IMR-90 (cell line): ENCODE measurements at regions not wholly inside any gene's neighbourhood (a gene's known extent, or its start where the extent isn't known, plus 50 kb on each side); places are given as distances from the start of the nearest gene placed in this dataset.

ENCODE experiments used
- ATAC-seq: fragments of 200-7000 bp; cut with Tn5 transposase; 2 replicates; pipeline ENCODE4 v1.9.1; 2020; ENCODE audit warnings: low read depth, mild to moderate bottlenecking, moderate library complexity
- BruUV-seq: library from RNA; stranded (reverse); fragments of 400-500 nt; replicated peaks from 2 replicates; lab custom pipeline; 2021; lab: Mats Ljungman, UMichigan
- CTCF ChIA-PET: fragments of 300-600 bp; formaldehyde crosslinking; extraction: SDS; loops from one replicate; lab custom pipeline; 2021; ENCODE audit warnings: antibody characterized with exemption; lab: Yijun Ruan, JAX
- POLR2A ChIA-PET: fragments of 300-600 bp; sonication (Branson Sonifier 250); formaldehyde crosslinking; loops from one replicate; lab custom pipeline; 2022; ENCODE audit warnings: antibody characterized with exemption; ENCODE audit not compliant: unreplicated experiment; lab: Charles Lee
- DNase-seq: peaks from one replicate; pipeline ENCODE4 v3.0.0; 2013
- H2AFZ ChIP-seq: replicated peaks from 2 replicates; pipeline ENCODE3; 2013; ENCODE audit warnings: low read length, mild to moderate bottlenecking; ENCODE audit not compliant: poor library complexity
- H2AK5ac ChIP-seq: 2 replicates; pipeline ENCODE4 v1.6.1; 2013; ENCODE audit warnings: low read depth, low read length, inconsistent platforms
- H2AK9ac ChIP-seq: replicated peaks from 2 replicates; pipeline ENCODE3; 2013; ENCODE audit warnings: mild to moderate bottlenecking, low read depth, low read length, moderate library complexity; ENCODE audit not compliant: poor library complexity
- H2BK120ac ChIP-seq: 2 replicates; pipeline ENCODE4 v1.6.1; 2013; ENCODE audit warnings: low read depth, low read length, inconsistent platforms
- H2BK15ac ChIP-seq: 3 replicates; pipeline ENCODE4 v1.6.1; 2013; ENCODE audit warnings: low read depth, low read length, inconsistent platforms
- H2BK20ac ChIP-seq: 2 replicates; pipeline ENCODE4 v1.6.1; 2013; ENCODE audit warnings: low read depth, mild to moderate bottlenecking, inconsistent platforms, low read length, moderate library complexity
- H2BK5ac ChIP-seq: 2 replicates; pipeline ENCODE4 v1.6.1; 2013; ENCODE audit warnings: mild to moderate bottlenecking, low read depth, low read length, inconsistent platforms; ENCODE audit not compliant: poor library complexity, severe bottlenecking
- H3K14ac ChIP-seq: replicated peaks from 2 replicates; pipeline ENCODE4 v1.6.1; 2013; ENCODE audit warnings: low read depth, low read length, inconsistent platforms
- H3K18ac ChIP-seq: 2 replicates; pipeline ENCODE4 v1.6.1; 2013; ENCODE audit warnings: low read depth, low read length, control low read depth
- H3K23ac ChIP-seq: 2 replicates; pipeline ENCODE4 v1.6.1; 2013; ENCODE audit warnings: low read depth, low read length, inconsistent platforms
- H3K27ac ChIP-seq: 2 replicates; pipeline ENCODE4 v1.5.1; 2013; ENCODE audit warnings: mild to moderate bottlenecking, control low read depth, low read length; ENCODE audit not compliant: insufficient read depth
- H3K27me3 ChIP-seq: 2 replicates; pipeline ENCODE4 v1.6.1; 2013; ENCODE audit warnings: low read length; ENCODE audit not compliant: control insufficient read depth, insufficient read depth
- H3K36me3 ChIP-seq: 2 replicates; pipeline ENCODE4 v1.6.1; 2013; ENCODE audit warnings: low read length, mixed read lengths; ENCODE audit not compliant: control insufficient read depth, insufficient read depth
- H3K4ac ChIP-seq: 2 replicates; pipeline ENCODE4 v1.6.1; 2013; ENCODE audit warnings: low read depth, low read length, inconsistent platforms
- H3K4me1 ChIP-seq: 2 replicates; pipeline ENCODE4 v1.6.1; 2013; ENCODE audit warnings: low read length, mixed read lengths; ENCODE audit not compliant: control insufficient read depth, insufficient read depth
- H3K4me2 ChIP-seq: 2 replicates; pipeline ENCODE4 v1.6.1; 2013; ENCODE audit warnings: low read depth, mild to moderate bottlenecking, control low read depth, low read length, moderate library complexity
- H3K4me3 ChIP-seq: 2 replicates; pipeline ENCODE4 v1.5.1; 2013; ENCODE audit warnings: low read depth, mild to moderate bottlenecking, control low read depth, low read length, moderate library complexity; ENCODE audit not compliant: insufficient read depth
- H3K56ac ChIP-seq: 2 replicates; pipeline ENCODE4 v1.6.1; 2013; ENCODE audit warnings: low read length, inconsistent platforms; ENCODE audit not compliant: insufficient read depth; ENCODE audit errors: extremely low read depth
- H3K79me1 ChIP-seq, 2 experiments: 2 replicates each; pipeline ENCODE4 v1.6.1; 2013; ENCODE audit warnings: low read length in 2 of 2, inconsistent platforms in 1 of 2, low read depth in 1 of 2
- H3K9ac ChIP-seq: 2 replicates; pipeline ENCODE4 v1.6.1; 2013; ENCODE audit warnings: low read depth, low read length, control low read depth
- H3K9me1 ChIP-seq: 2 replicates; pipeline ENCODE4 v1.6.1; 2013; ENCODE audit warnings: low read length, inconsistent platforms; ENCODE audit not compliant: insufficient read depth
- H3K9me3 ChIP-seq: 2 replicates; pipeline ENCODE4 v1.6.1; 2013; ENCODE audit warnings: low read length; ENCODE audit not compliant: control insufficient read depth, insufficient read depth
- H4K20me1 ChIP-seq: 2 replicates; pipeline ENCODE4 v1.6.1; 2013; ENCODE audit warnings: low read length, inconsistent platforms; ENCODE audit not compliant: insufficient read depth
- H4K5ac ChIP-seq: 2 replicates; pipeline ENCODE4 v1.6.1; 2013; ENCODE audit warnings: mild to moderate bottlenecking, low read depth, low read length, control low read depth
- H4K8ac ChIP-seq, 2 experiments: 2 replicates each; pipeline ENCODE4 v1.6.1; 2013; ENCODE audit warnings: low read depth in 2 of 2, low read length in 2 of 2, control low read depth in 1 of 2, inconsistent platforms in 1 of 2
- H4K91ac ChIP-seq: 2 replicates; pipeline ENCODE4 v1.6.1; 2013; ENCODE audit warnings: low read depth, low read length, inconsistent platforms; ENCODE audit not compliant: insufficient read depth
- BHLHE40 ChIP-seq: fragments of 150-350 bp; IDR thresholded peaks from 2 replicates; pipeline ENCODE4 v1.6.1; 2016; ENCODE audit warnings: mild to moderate bottlenecking, low read depth, low read length
- CEBPB ChIP-seq: IDR thresholded peaks from 2 replicates; pipeline ENCODE4 v1.6.1; 2012; ENCODE audit warnings: low read depth, low read length, improper control_type of control experiment
- CHD1 ChIP-seq: IDR thresholded peaks from 2 replicates; pipeline ENCODE4 v1.6.1; 2012; ENCODE audit warnings: low read depth, low read length, improper control_type of control experiment
- CTCF ChIP-seq: conservative IDR thresholded peaks from 2 replicates; pipeline ENCODE4 v1.5.1; 2012; ENCODE audit warnings: mild to moderate bottlenecking, low read depth, low read length, improper control_type of control experiment
- ELK1 ChIP-seq: fragments of 150-350 bp; IDR thresholded peaks from 2 replicates; pipeline ENCODE4 v1.6.1; 2016; ENCODE audit warnings: low read depth, mild to moderate bottlenecking, low read length, moderate library complexity, borderline replicate concordance
- FOS ChIP-seq: fragments of 150-350 bp; IDR thresholded peaks from 2 replicates; pipeline ENCODE4 v1.6.1; 2016; ENCODE audit warnings: low read depth, low read length
- MAFK ChIP-seq: IDR thresholded peaks from 2 replicates; pipeline ENCODE4 v1.6.1; 2012; ENCODE audit warnings: low read depth, low read length, improper control_type of control experiment
- MAZ ChIP-seq: IDR thresholded peaks from 2 replicates; pipeline ENCODE4 v1.6.1; 2012; ENCODE audit warnings: low read depth, mild to moderate bottlenecking, low read length, improper control_type of control experiment, moderate library complexity, borderline replicate concordance
- MXI1 ChIP-seq: IDR thresholded peaks from 2 replicates; pipeline ENCODE4 v1.6.1; 2012; ENCODE audit warnings: low read depth, mild to moderate bottlenecking, low read length, moderate library complexity, borderline replicate concordance
- NFE2L2 ChIP-seq: fragments of 150-350 bp; IDR thresholded peaks from 2 replicates; pipeline ENCODE4 v1.6.1; 2016; ENCODE audit warnings: low read depth, mild to moderate bottlenecking, low read length
- POLR2A ChIP-seq: IDR thresholded peaks from 2 replicates; pipeline ENCODE4 v1.6.1; 2012; ENCODE audit warnings: mild to moderate bottlenecking, low read depth, low read length
- RAD21 ChIP-seq: IDR thresholded peaks from 2 replicates; pipeline ENCODE4 v1.6.1; 2012; ENCODE audit warnings: low read length, improper control_type of control experiment
- RCOR1 ChIP-seq: IDR thresholded peaks from 2 replicates; pipeline ENCODE4 v1.6.1; 2012; ENCODE audit warnings: mild to moderate bottlenecking, low read length, improper control_type of control experiment; ENCODE audit not compliant: insufficient replicate concordance
- RFX5 ChIP-seq: IDR thresholded peaks from 2 replicates; pipeline ENCODE4 v1.8.0; 2012; ENCODE audit warnings: low read depth, mild to moderate bottlenecking, low read length, moderate library complexity
- SMC3 ChIP-seq: fragments of 150-350 bp; IDR thresholded peaks from 2 replicates; pipeline ENCODE4 v1.6.1; 2016; ENCODE audit warnings: low read depth, mild to moderate bottlenecking, antibody characterized with exemption, low read length, moderate library complexity
- USF2 ChIP-seq: fragments of 150-350 bp; IDR thresholded peaks from 2 replicates; pipeline ENCODE4 v1.6.1; 2017; ENCODE audit warnings: mild to moderate bottlenecking, antibody characterized with exemption, low read length, low read depth
- WGBS, 2 experiments: methylation state at CpG; one replicate each; pipeline versions ENCODE4 v1.1.5 to v1.1.7; 2013; ENCODE audit warnings: missing lambda C conversion rate in 2 of 2; ENCODE audit not compliant: insufficient read length in 1 of 2; ENCODE audit errors: extremely low coverage in 2 of 2; 5-methylcytosine and 5-hydroxymethylcytosine counted together
- dilution Hi-C: fragments of 300-500 bp; cut with HindIII; formaldehyde crosslinking; loops from one replicate; pipeline ENCODE4 v1.14.3; 2018; ENCODE audit warnings: low sequenced_read_pairs; ENCODE audit not compliant: unreplicated experiment
- in situ Hi-C: fragments of 300-500 bp; cut with MboI; formaldehyde crosslinking; loops from 3 replicates; pipeline ENCODE4 v1.14.3; 2019; ENCODE audit warnings: low sequenced_read_pairs, inconsistent platforms, mixed read lengths
- intact Hi-C: fragments of 100-400 bp; cut with micrococcal nuclease; formaldehyde crosslinking; loops from 2 replicates; pipeline ENCODE4 v1.10.0; 2022

- no peak overlapping the region for H4K91ac ChIP-seq
- H3K14ac ChIP-seq = no peak overlapping the region
- H3K27me3 ChIP-seq = no peaks in the 10 kb centered on the region
- no peak overlapping the region for H3K9ac ChIP-seq
- TF ChIP-seq CHD1 = no peak
- TF ChIP-seq SMC3 = no peak
- TF ChIP-seq NFE2L2 = no peak
- TF ChIP-seq CEBPB = no peak
- no peak for TF ChIP-seq ELK1
- TF ChIP-seq MAFK = no peak
- no peak for TF ChIP-seq POLR2A
- no peak for TF ChIP-seq USF2
- TF ChIP-seq MAZ = no peak
- no peak for TF ChIP-seq RAD21
- TF ChIP-seq MXI1 = no peak
- TF ChIP-seq CTCF = no peak
- no peak for TF ChIP-seq BHLHE40
- no peak for TF ChIP-seq RFX5
- no peak for TF ChIP-seq RCOR1
- TF ChIP-seq FOS = no peak
- H2BK20ac ChIP-seq = no peak overlapping the region
- DNase-seq (no peak), ATAC-seq (no peak)
- H2BK5ac ChIP-seq = no peak overlapping the region
- H3K9me1 ChIP-seq = no peaks in the 10 kb centered on the region
- no peak overlapping the region for H3K4ac ChIP-seq
- no peak overlapping the region for H3K4me3 ChIP-seq
- no peak overlapping the region for H2AK5ac ChIP-seq
- CTCF ChIA-PET = no interaction called here
- no peak overlapping the region for H3K27ac ChIP-seq
- H3K18ac ChIP-seq = no peak overlapping the region
- no peak overlapping the region for H3K4me2 ChIP-seq
- H3K23ac ChIP-seq = no peak overlapping the region
- H3K36me3 ChIP-seq = no peaks in the 10 kb centered on the region
- H4K5ac ChIP-seq = no peak overlapping the region
- no peak overlapping the region for H3K56ac ChIP-seq
- no TSS peak for BruUV-seq
- no peak overlapping the region for H4K8ac ChIP-seq
- dilution Hi-C loops = no loop called here
- 40% methylated on average over 1 of the region's 6 CpGs; no CpG with 5 or more reads in 1 of the 2 experiments for WGBS, 2 experiments
- no peak overlapping the region for H2AFZ ChIP-seq
- no peaks in the 10 kb centered on the region for H4K20me1 ChIP-seq
- intact Hi-C loops = no loop called here
- H2BK120ac ChIP-seq = no peak overlapping the region
- in situ Hi-C loops = no loop called here
- H3K4me1 ChIP-seq = no peaks in the 10 kb centered on the region
- no peaks in the 10 kb centered on the region for H3K79me1 ChIP-seq
- POLR2A ChIA-PET = no interaction called here
- H2AK9ac ChIP-seq = no peak overlapping the region
- H2BK15ac ChIP-seq = no peak overlapping the region
- peaks cover 37% of the 10 kb centered on the region for H3K9me3 ChIP-seq
Observed at GRCh38 chr18:78411539-78411938, 568.1 kb upstream of the SALL3 start.
